ENCODE measurements at regions not wholly inside any gene's neighbourhood (a gene's known extent, or its start where the extent isn't known, plus 50 kb on each side); places are given as distances from the start of the nearest gene placed in this dataset.

DNA sequence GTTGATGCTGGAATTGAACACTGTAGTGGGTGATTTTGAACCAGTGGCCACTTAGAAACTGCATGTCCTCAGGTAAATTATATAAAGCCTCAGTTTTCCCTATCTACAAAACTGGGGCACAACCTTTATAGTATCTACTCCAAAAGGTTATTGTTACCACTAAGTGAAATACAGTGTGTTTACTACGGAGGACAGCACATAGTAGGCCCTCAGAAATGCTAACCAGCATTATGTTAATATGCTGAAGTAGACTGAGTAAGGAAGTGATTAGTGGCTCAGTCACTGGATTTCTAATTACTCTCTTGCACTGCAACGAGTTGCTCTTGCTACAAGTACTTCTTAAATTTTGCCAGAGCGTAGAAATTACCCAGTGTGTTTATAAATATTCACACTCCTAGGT, 139.5 kb downstream of the HAUS1 start:
- peaks cover 17% of the 10 kb centered on the region for H3K4me1 Mint-ChIP-seq
- no peaks in the 10 kb centered on the region for H3K27me3 Mint-ChIP-seq
- no peak overlapping the region for H3K4me3 Mint-ChIP-seq
- peak overlapping the region; percentile 48 for H3K27ac Mint-ChIP-seq
- no peak for ATAC-seq (replicated peaks)
- H3K9me3 Mint-ChIP-seq: no peaks in the 10 kb centered on the region
- H3K36me3 Mint-ChIP-seq (ENCODE audit: low read depth): peaks cover 12% of the 10 kb centered on the region

DNA sequence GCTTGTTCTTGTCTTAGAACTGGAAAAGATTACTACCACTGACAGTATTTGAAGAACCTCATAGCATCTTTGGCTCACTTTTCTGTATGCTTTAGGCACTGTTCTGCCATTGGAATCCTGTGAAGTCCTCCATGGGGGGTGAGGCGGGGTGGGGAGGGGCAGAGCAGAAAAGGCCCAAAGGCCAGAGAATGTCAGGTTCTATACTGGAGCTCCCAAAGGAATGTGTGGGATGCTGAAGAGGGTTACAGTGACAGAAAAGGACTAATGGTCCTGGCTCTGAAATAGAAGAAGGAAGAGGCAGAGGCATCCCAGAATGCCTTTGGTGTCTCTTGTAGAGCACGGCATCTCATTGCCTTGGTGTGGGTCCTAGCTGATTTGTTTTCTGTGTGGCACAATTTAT, 141.9 kb downstream of the HAUS1 start:
- Mint-ChIP-seq H3K27me3 (no peaks in the 10 kb centered on the region), H3K27ac (peak overlapping the region; percentile 68), H3K4me1 (peaks cover 40% of the 10 kb centered on the region), H3K9me3 (no peaks in the 10 kb centered on the region), H3K36me3 (ENCODE audit: low read depth) (peaks cover 17% of the 10 kb centered on the region), H3K4me3 (no peak overlapping the region)
- no peak for ATAC-seq (replicated peaks)

DNA sequence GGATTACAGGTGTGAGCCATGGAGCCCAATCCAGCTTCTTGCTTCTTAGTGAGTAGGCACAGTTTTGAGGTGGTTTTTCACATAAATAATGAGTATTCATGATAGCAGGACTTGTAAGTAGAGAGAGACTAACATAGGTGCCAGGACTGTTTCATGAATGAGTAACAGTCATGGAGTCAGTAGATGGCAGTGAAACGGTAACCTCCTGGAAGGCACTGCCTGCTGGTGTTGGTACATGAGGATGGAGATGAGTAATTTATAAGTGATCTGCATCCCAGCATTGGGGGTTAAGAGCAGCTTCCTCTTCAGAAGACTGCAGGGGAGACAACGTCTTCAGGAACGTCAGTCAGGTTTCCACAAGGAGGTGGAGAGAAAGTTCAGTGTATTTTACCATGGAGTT, 143.8 kb downstream of the HAUS1 start:
- peaks cover 19% of the 10 kb centered on the region for H3K36me3 Mint-ChIP-seq (ENCODE audit: low read depth)
- no peak for ATAC-seq (replicated peaks)
- H3K4me3 Mint-ChIP-seq: peak overlapping the region; percentile 3
- H3K27ac Mint-ChIP-seq: peak overlapping the region; percentile 91
- H3K9me3 Mint-ChIP-seq: no peaks in the 10 kb centered on the region
- H3K4me1 Mint-ChIP-seq: peaks cover 40% of the 10 kb centered on the region
- no peaks in the 10 kb centered on the region for H3K27me3 Mint-ChIP-seq

DNA sequence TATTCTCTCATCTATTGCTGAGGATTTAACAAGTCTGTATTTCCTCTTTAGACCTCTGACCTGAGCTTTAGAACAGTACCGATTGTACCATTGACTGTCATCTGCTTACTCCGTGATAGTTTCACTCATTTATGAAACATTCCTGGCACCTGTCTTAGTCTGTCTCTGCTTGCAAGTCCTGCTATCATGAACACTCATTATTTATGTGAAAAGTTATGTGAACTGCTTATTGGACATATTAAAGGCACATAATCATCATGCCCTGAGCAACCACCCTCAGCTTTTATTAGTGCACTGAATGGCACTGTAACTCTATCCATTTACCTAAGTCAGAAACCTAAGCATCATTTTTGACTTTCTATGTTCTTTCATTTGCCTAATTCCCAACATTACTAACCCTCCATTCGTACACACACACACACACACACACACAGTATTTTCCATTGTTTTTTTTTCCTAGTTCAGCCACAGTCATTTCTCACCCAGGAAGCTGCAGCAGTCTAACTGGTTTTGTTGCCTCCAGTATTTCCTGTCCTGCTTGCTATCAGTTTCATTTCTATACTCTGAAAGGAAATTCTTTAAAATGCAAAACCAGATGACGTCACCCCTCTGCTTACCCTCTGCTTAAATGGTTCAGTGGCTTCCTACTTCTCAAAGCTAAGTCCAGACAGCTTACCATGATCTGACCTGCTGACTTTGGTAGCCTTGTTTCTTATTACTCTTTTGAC, 146.1 kb downstream of the HAUS1 start:
- Mint-ChIP-seq H3K27me3 (no peaks in the 10 kb centered on the region), H3K4me1 (peaks cover 40% of the 10 kb centered on the region), H3K4me3 (peak overlapping the region; percentile 80), H3K9me3 (no peaks in the 10 kb centered on the region), H3K36me3 (ENCODE audit: low read depth) (peaks cover 42% of the 10 kb centered on the region), H3K27ac (peak overlapping the region; percentile 91)
- ATAC-seq (replicated peaks): peak; percentile 95

DNA sequence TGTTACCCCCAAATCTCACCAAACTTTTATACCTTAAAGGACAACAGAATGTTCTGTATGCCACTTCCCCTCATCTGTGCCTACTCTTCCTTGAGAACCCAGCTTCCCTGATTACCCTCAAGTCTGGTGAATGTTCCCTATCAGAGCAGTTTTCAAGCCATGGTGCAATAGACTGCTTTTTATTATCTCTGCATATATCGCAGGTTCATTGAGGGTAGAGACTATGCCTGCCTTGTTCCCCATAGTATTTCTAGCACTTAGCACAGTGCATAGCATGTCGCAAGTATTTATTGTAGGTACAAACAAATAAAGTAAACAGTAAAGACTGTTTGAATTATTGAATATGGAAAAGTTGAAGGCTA, 146.6 kb downstream of the HAUS1 start:
- no peaks in the 10 kb centered on the region for H3K9me3 Mint-ChIP-seq
- H3K27me3 Mint-ChIP-seq: no peaks in the 10 kb centered on the region
- H3K27ac Mint-ChIP-seq: peak overlapping the region; percentile 91
- H3K4me3 Mint-ChIP-seq: peak overlapping the region; percentile 80
- ATAC-seq (replicated peaks): no peak
- peaks cover 37% of the 10 kb centered on the region for H3K4me1 Mint-ChIP-seq
- H3K36me3 Mint-ChIP-seq (ENCODE audit: low read depth): peaks cover 47% of the 10 kb centered on the region

DNA sequence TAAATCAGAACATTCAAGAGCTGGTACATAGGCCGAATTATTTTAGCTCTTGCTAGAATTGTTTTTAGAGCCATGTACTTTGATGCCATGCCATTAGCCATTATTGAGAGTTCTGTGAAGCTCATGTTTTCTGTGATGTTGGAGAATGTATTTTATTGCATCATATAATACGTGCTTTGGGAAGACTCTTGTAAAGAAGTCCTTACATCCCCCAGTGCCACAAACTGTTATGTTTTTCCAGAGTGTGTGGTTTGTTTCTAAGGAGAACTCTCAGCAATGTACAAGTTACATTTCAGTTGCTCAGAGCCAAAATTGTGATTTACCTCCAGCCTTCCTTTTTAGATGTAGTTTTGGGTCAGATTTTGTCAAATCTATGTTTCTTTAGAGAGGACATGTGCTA, 148.6 kb downstream of the HAUS1 start:
- no peak overlapping the region for H3K4me3 Mint-ChIP-seq
- no peak for ATAC-seq (replicated peaks)
- H3K9me3 Mint-ChIP-seq: no peaks in the 10 kb centered on the region
- H3K27me3 Mint-ChIP-seq: no peaks in the 10 kb centered on the region
- H3K36me3 Mint-ChIP-seq (ENCODE audit: low read depth): peaks cover 65% of the 10 kb centered on the region
- peaks cover 33% of the 10 kb centered on the region for H3K4me1 Mint-ChIP-seq
- peak overlapping the region; percentile 18 for H3K27ac Mint-ChIP-seq

DNA sequence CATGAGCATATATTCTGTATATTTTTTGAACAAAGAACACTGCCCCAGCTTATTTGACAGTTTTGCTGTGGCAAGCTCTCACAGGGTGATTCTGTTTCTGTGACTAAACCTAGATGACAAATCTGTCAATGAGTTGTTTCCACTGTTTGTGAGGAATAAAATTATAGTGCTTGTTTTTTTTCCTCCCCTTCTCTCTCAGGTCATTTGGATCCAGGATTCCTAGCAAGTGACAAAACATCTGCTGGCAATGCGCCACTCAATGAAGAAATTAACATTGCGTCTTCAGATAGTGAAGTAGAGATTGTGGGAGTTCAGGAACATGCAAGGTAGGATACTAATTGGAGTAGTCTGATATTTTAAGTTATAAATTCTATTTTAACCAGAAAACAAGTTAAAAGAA, 149.3 kb downstream of the HAUS1 start:
- peak overlapping the region; percentile 18 for H3K27ac Mint-ChIP-seq
- H3K4me1 Mint-ChIP-seq: peaks cover 29% of the 10 kb centered on the region
- no peaks in the 10 kb centered on the region for H3K9me3 Mint-ChIP-seq
- ATAC-seq (replicated peaks): no peak
- H3K4me3 Mint-ChIP-seq: no peak overlapping the region
- H3K36me3 Mint-ChIP-seq (ENCODE audit: low read depth): peaks cover 65% of the 10 kb centered on the region
- no peaks in the 10 kb centered on the region for H3K27me3 Mint-ChIP-seq

DNA sequence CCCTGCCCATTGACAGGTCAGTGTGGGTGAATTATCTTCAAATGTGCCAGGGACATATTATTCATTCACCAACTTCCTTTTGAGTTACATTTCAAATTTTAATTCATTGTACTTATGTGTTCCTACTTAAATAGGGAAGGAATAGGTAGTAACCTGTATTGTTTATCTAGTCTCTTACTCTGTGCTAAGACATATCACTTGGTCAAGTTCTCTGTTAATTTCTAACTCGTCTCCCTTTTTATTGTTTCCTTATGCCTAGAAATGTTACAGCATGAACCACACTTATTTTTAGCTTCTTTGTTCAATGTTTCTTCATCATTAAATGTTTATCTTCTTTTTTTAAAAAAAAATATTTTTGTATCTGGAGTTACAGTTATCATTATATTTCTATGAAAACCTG, 151.9 kb downstream of the HAUS1 start:
- H3K4me1 Mint-ChIP-seq: peaks cover 16% of the 10 kb centered on the region
- no peaks in the 10 kb centered on the region for H3K9me3 Mint-ChIP-seq
- no peak overlapping the region for H3K4me3 Mint-ChIP-seq
- peaks cover 70% of the 10 kb centered on the region for H3K36me3 Mint-ChIP-seq (ENCODE audit: low read depth)
- no peak for ATAC-seq (replicated peaks)
- H3K27me3 Mint-ChIP-seq: no peaks in the 10 kb centered on the region
- no peak overlapping the region for H3K27ac Mint-ChIP-seq

DNA sequence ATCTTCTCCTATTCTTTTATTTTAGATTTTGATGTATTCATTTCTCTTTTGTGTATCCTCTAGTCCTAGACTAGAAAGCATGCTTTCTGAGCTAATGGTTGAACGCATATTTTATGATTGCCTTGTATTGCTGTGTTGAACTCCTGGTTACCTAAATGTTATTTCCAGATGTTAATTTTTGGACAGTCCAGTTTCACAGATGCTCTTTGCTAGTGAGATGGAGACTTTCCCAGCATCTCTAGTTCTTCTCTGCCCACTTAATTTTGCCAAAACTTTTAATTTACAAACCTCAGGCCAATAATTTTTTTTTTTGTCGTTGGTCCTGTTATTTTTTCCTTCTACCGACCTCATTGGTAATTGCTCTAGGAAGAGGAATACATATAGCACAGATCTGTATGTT, 153.2 kb downstream of the HAUS1 start:
- H3K9me3 Mint-ChIP-seq: no peaks in the 10 kb centered on the region
- no peak overlapping the region for H3K4me3 Mint-ChIP-seq
- H3K36me3 Mint-ChIP-seq (ENCODE audit: low read depth): peaks cover 75% of the 10 kb centered on the region
- no peak for ATAC-seq (replicated peaks)
- no peaks in the 10 kb centered on the region for H3K27me3 Mint-ChIP-seq
- peaks cover 18% of the 10 kb centered on the region for H3K4me1 Mint-ChIP-seq
- no peak overlapping the region for H3K27ac Mint-ChIP-seq

DNA sequence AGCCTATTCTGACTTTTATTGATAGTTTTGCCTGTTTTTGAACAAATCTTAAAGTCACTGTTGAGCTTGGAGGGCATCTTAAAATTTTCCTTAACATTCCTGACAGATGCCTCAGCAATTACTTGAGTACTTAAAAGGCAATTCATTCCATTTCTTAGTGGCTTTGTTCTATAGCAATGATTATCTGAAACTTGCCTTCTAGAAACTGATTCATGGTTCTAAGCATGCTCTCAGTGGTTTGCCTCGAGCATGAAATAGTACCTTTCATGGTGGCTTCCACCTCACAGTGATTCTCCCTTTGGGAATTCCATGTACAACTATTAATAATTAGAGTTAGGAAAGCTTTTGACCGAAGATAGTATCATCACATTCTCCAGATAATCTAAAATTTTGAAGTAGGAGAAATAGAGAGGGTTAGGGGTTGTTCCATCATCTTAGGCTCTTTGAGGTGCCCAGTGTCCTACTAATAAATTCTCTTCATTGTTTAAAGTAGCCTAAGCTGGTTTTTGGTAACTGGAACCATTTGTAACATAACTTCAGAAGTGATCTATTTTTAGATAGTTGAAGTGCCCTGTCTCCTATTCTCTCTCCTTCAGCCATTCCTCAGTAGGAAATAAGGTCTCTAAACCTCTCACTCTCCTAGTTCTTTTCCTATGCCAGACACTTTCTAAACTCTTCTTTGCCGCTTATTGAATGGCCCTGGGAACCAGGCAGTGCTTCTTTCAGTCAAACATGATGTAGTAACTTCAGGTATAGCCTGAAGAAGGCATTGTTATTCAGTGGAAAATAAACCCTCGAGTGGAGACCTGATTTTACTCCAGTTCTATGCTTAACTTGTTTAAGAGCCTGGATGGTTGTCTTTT, 156.1 kb downstream of the HAUS1 start:
- no peaks in the 10 kb centered on the region for H3K9me3 Mint-ChIP-seq
- H3K4me1 Mint-ChIP-seq: peaks cover 38% of the 10 kb centered on the region
- peak; percentile 51 for ATAC-seq (replicated peaks)
- no peaks in the 10 kb centered on the region for H3K27me3 Mint-ChIP-seq
- H3K4me3 Mint-ChIP-seq: no peak overlapping the region
- peaks cover 79% of the 10 kb centered on the region for H3K36me3 Mint-ChIP-seq (ENCODE audit: low read depth)
- peak overlapping the region; percentile 28 for H3K27ac Mint-ChIP-seq

DNA sequence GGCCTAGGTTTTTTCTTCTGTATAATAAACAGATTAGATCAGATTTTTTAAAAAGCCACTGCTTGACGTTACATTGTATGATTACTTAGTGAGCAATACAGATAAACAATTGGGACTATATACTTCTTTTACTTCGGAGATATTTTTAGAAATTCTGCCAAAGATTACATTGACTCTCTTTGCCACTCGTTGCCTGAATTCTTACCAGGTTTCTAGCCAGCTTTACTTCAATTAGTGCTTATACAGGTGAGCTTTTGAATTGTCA, 156.6 kb downstream of the HAUS1 start:
- no peak for ATAC-seq (replicated peaks)
- H3K9me3 Mint-ChIP-seq: no peaks in the 10 kb centered on the region
- H3K4me1 Mint-ChIP-seq: peaks cover 43% of the 10 kb centered on the region
- no peak overlapping the region for H3K4me3 Mint-ChIP-seq
- peak overlapping the region; percentile 28 for H3K27ac Mint-ChIP-seq
- H3K27me3 Mint-ChIP-seq: no peaks in the 10 kb centered on the region
- H3K36me3 Mint-ChIP-seq (ENCODE audit: low read depth): peaks cover 78% of the 10 kb centered on the region

DNA sequence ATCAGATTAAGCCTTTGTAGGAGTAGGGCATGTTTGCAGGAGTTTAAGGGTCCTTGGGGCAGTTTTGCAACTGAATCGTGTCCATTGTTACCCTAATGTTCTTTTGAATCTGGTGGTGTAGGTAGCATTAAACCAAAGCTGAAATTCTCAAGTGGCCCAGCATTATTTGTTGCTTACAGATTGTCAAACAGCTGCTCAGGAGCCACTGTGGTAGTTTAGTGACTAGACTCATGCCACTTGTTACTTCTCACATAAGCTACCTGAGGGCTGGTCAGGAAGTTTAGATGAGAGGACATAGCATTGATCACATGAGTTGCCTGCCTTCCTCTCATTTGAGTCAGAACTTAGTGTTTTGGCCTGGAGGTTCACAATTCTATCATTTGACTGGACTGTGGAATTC, 157.6 kb downstream of the HAUS1 start:
- peaks cover 44% of the 10 kb centered on the region for H3K4me1 Mint-ChIP-seq
- ATAC-seq (replicated peaks): no peak
- peaks cover 78% of the 10 kb centered on the region for H3K36me3 Mint-ChIP-seq (ENCODE audit: low read depth)
- H3K9me3 Mint-ChIP-seq: no peaks in the 10 kb centered on the region
- H3K4me3 Mint-ChIP-seq: no peak overlapping the region
- peak overlapping the region; percentile 62 for H3K27ac Mint-ChIP-seq
- H3K27me3 Mint-ChIP-seq: no peaks in the 10 kb centered on the region

DNA sequence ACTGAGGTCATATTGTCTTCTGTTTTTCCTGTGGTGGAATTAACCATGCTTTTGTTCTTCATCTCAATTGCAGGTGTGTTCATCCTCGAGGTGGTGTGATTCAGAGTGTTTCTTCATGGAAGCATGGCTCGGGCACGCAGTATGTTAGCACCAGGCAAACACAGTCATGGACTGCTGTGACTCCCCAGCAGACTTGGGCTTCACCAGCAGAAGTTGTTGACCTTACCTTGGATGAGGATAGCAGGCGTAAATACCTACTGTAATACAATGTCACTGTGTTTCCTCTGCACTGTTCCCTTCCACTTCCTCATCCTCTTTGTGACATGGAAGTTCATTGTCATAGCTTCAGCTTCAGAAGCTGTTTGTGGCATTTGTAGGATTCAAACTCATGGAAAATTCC, 158.7 kb downstream of the HAUS1 start:
- peaks cover 78% of the 10 kb centered on the region for H3K36me3 Mint-ChIP-seq (ENCODE audit: low read depth)
- H3K27me3 Mint-ChIP-seq: no peaks in the 10 kb centered on the region
- peak overlapping the region; percentile 62 for H3K27ac Mint-ChIP-seq
- H3K4me3 Mint-ChIP-seq: no peak overlapping the region
- H3K4me1 Mint-ChIP-seq: peaks cover 40% of the 10 kb centered on the region
- ATAC-seq (replicated peaks): no peak
- no peaks in the 10 kb centered on the region for H3K9me3 Mint-ChIP-seq

DNA sequence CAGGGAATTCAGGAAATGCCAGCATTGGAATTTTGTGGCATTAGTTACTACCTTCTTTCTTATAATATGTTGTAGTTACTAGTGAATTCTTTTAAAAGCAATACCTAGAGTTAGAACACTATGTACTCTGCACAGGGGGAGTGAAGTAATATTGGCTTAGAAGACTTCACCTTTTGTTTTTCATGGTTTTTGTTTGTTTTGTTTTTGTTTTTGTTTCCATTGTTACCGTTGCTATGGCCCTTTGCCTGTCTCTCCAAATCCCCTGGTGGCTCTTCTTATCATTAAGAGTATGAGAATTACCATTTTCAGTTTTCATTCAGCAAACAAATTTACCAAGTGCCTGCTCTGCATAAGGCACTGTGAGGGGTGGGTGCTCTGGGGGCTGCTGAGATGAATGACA, 160.1 kb downstream of the HAUS1 start:
- H3K4me3 Mint-ChIP-seq: no peak overlapping the region
- peak overlapping the region; percentile 88 for H3K27ac Mint-ChIP-seq
- peaks cover 83% of the 10 kb centered on the region for H3K36me3 Mint-ChIP-seq (ENCODE audit: low read depth)
- H3K9me3 Mint-ChIP-seq: no peaks in the 10 kb centered on the region
- peaks cover 40% of the 10 kb centered on the region for H3K4me1 Mint-ChIP-seq
- ATAC-seq (replicated peaks): no peak
- no peaks in the 10 kb centered on the region for H3K27me3 Mint-ChIP-seq

Measured in activated T-helper 17 cell treated with anti-CD3 and anti-CD28 coated beads, Interleukin-2, amount 50 U/mL, for 72 hours (primary cell).